Neural cell (in vitro differentiated cells): ENCODE measurements at regions not wholly inside any gene's neighbourhood (a gene's known extent, or its start where the extent isn't known, plus 50 kb on each side); places are given as distances from the start of the nearest gene placed in this dataset.

ENCODE experiments used
- H2AFZ ChIP-seq: fragments of 200-600, 300-800 bp; sonication (generic), shearing (Covaris generic); 2 replicates; pipeline ENCODE4 v1.6.0; 2014; ENCODE audit warnings: low read depth, mild to moderate bottlenecking, antibody characterized with exemption, low read length, moderate library complexity
- H3F3A ChIP-seq: fragments of 200-600 bp; shearing (Covaris generic); 2 replicates; pipeline ENCODE4 v1.6.1; 2016; ENCODE audit warnings: mild to moderate bottlenecking, moderate library complexity, mixed read lengths, antibody characterized with exemption, low read length; ENCODE audit not compliant: insufficient read depth, poor library complexity, severe bottlenecking
- H3K27ac ChIP-seq: fragments of 200-600, 300-800 bp; sonication (generic), shearing (Covaris generic); 2 replicates; pipeline ENCODE4 v1.5.1; 2014; ENCODE audit warnings: mild to moderate bottlenecking, low read length, moderate library complexity
- H3K27me3 ChIP-seq: fragments of 300-800, 200-600 bp; sonication (generic), shearing (Covaris generic); 2 replicates; pipeline ENCODE4 v1.6.0; 2014; ENCODE audit warnings: mild to moderate bottlenecking, low read depth, low read length, moderate library complexity; ENCODE audit not compliant: insufficient read depth
- H3K36me3 ChIP-seq: fragments of 300-800, 200-600 bp; sonication (generic), shearing (Covaris generic); 2 replicates; pipeline ENCODE4 v1.5.1; 2014; ENCODE audit warnings: mild to moderate bottlenecking, antibody characterized with exemption, low read length, moderate library complexity; ENCODE audit not compliant: insufficient read depth
- H3K4me2 ChIP-seq: fragments of 300-800, 200-600 bp; sonication (generic), shearing (Covaris generic); 2 replicates; pipeline ENCODE4 v1.6.0; 2014; ENCODE audit warnings: mild to moderate bottlenecking, low read length
- H3K4me3 ChIP-seq: fragments of 300-800, 200-600 bp; sonication (generic), shearing (Covaris generic); 2 replicates; pipeline ENCODE4 v1.5.1; 2014; ENCODE audit warnings: mild to moderate bottlenecking, low read length, moderate library complexity
- H3K79me2 ChIP-seq: fragments of 200-600 bp; shearing (Covaris generic); replicated peaks from 2 replicates; pipeline ENCODE4 v1.6.0; 2014; ENCODE audit warnings: mild to moderate bottlenecking, low read length, moderate library complexity; ENCODE audit not compliant: insufficient read depth
- H3K9ac ChIP-seq: fragments of 300-800, 200-600 bp; sonication (generic), shearing (Covaris generic); 2 replicates; pipeline ENCODE4 v1.6.1; 2016; ENCODE audit warnings: mild to moderate bottlenecking, low read length, mixed read lengths
- H3K9me2 ChIP-seq: fragments of 200-600 bp; shearing (Covaris generic); 2 replicates; pipeline ENCODE4 v1.6.1; 2016; ENCODE audit warnings: mild to moderate bottlenecking, low read length, mixed read lengths; ENCODE audit not compliant: insufficient read depth
- H3K9me3 ChIP-seq: fragments of 200-600, 300-800 bp; sonication (generic), shearing (Covaris generic); 2 replicates; pipeline ENCODE4 v1.6.1; 2016; ENCODE audit warnings: mild to moderate bottlenecking, mixed run types, low read length, moderate library complexity, mixed read lengths
- H4K20me1 ChIP-seq: fragments of 200-600 bp; shearing (Covaris generic); 2 replicates; pipeline ENCODE4 v1.6.1; 2016; ENCODE audit warnings: mild to moderate bottlenecking, mixed run types; ENCODE audit not compliant: insufficient read depth
- CTCF ChIP-seq: fragments of 450-650 bp; IDR thresholded peaks from 2 replicates; pipeline ENCODE4 v1.5.1; 2014; ENCODE audit warnings: antibody characterized with exemption, mild to moderate bottlenecking, moderate library complexity; ENCODE audit not compliant: poor library complexity, severe bottlenecking
- EP300 ChIP-seq: fragments of 450-650 bp; conservative IDR thresholded peaks from 2 replicates; pipeline ENCODE4 v1.6.1; 2014; ENCODE audit warnings: antibody characterized with exemption, mild to moderate bottlenecking, moderate library complexity; ENCODE audit not compliant: poor library complexity, severe bottlenecking
- EZH2 ChIP-seq: fragments of 200-600, 300-800 bp; shearing (Covaris generic), sonication (generic); IDR thresholded peaks from 2 replicates; pipeline ENCODE4 v1.6.1; 2014; ENCODE audit warnings: antibody characterized with exemption, low read length, borderline replicate concordance, mild to moderate bottlenecking; ENCODE audit not compliant: insufficient read depth, poor library complexity, severe bottlenecking
- MXI1 ChIP-seq: fragments of 450-650 bp; conservative IDR thresholded peaks from 2 replicates; pipeline ENCODE4 v1.6.1; 2014; ENCODE audit warnings: antibody characterized with exemption, mild to moderate bottlenecking; ENCODE audit not compliant: poor library complexity, severe bottlenecking
- POLR2AphosphoS5 ChIP-seq: IDR thresholded peaks from 2 replicates; pipeline ENCODE4 v1.6.1; 2012
- RAD21 ChIP-seq: fragments of 450-650 bp; conservative IDR thresholded peaks from 2 replicates; pipeline ENCODE4 v1.6.1; 2014; ENCODE audit warnings: antibody characterized with exemption, mild to moderate bottlenecking, moderate library complexity
- REST ChIP-seq: IDR thresholded peaks from 2 replicates; pipeline ENCODE4 v1.6.1; 2012; ENCODE audit warnings: borderline replicate concordance
- SMC3 ChIP-seq: fragments of 450-650 bp; conservative IDR thresholded peaks from 2 replicates; pipeline ENCODE4 v1.6.1; 2014; ENCODE audit warnings: antibody characterized with exemption, mild to moderate bottlenecking, moderate library complexity; ENCODE audit not compliant: poor library complexity
- TAF1 ChIP-seq: IDR thresholded peaks from 2 replicates; pipeline ENCODE4 v1.6.1; 2012; ENCODE audit warnings: low read depth

GRCh38 chr4:66091786-66092185 lies 421.5 kb upstream of the EPHA5 start:
- no peaks in the 10 kb centered on the region for H3F3A ChIP-seq
- H2AFZ ChIP-seq = no peak overlapping the region
- no peaks in the 10 kb centered on the region for H3K27me3 ChIP-seq
- no peaks in the 10 kb centered on the region for H3K9me3 ChIP-seq
- H4K20me1 ChIP-seq = no peaks in the 10 kb centered on the region
- no peak for TF ChIP-seq SMC3
- no peak for TF ChIP-seq REST
- no peak for TF ChIP-seq MXI1
- no peak for TF ChIP-seq RAD21
- TF ChIP-seq POLR2AphosphoS5 = no peak
- TF ChIP-seq EZH2 = no peak
- no peak for TF ChIP-seq EP300
- TF ChIP-seq TAF1 = no peak
- no peaks in the 10 kb centered on the region for H3K79me2 ChIP-seq
- no peak overlapping the region for H3K27ac ChIP-seq
- H3K4me3 ChIP-seq = no peak overlapping the region
- H3K9me2 ChIP-seq = no peaks in the 10 kb centered on the region
- no peak overlapping the region for H3K4me2 ChIP-seq
- no peak overlapping the region for H3K9ac ChIP-seq
- no peaks in the 10 kb centered on the region for H3K36me3 ChIP-seq

- Histone ChIP-seq H3K9me2 (no peaks in the 10 kb centered on the region), H3K9me3 (peaks cover 3% of the 10 kb centered on the region), H3K4me2 (no peak overlapping the region), H3K27me3 (no peaks in the 10 kb centered on the region), H3F3A (no peaks in the 10 kb centered on the region), H3K27ac (no peak overlapping the region), H3K4me3 (no peak overlapping the region), H3K36me3 (no peaks in the 10 kb centered on the region), H2AFZ (no peak overlapping the region), H4K20me1 (no peaks in the 10 kb centered on the region), H3K79me2 (no peaks in the 10 kb centered on the region), H3K9ac (no peak overlapping the region)
- TF ChIP-seq REST (no peak), POLR2AphosphoS5 (no peak), MXI1 (no peak)
Measured at GRCh38 chr4:66073961-66074360, 403.7 kb upstream of the EPHA5 start.

GRCh38 chr4:66071911-66072310 lies 401.6 kb upstream of the EPHA5 start:
- no peaks in the 10 kb centered on the region for H3F3A ChIP-seq
- H3K9me3 ChIP-seq = peaks cover 3% of the 10 kb centered on the region
- TF ChIP-seq TAF1 = no peak
- TF ChIP-seq CTCF = no peak
- no peak for TF ChIP-seq POLR2AphosphoS5
- TF ChIP-seq SMC3 = no peak
- TF ChIP-seq EP300 = no peak
- no peak for TF ChIP-seq EZH2
- no peak for TF ChIP-seq RAD21
- TF ChIP-seq MXI1 = no peak
- TF ChIP-seq REST = no peak
- H3K36me3 ChIP-seq = no peaks in the 10 kb centered on the region
- H3K9me2 ChIP-seq = no peaks in the 10 kb centered on the region
- no peaks in the 10 kb centered on the region for H3K27me3 ChIP-seq
- no peak overlapping the region for H3K4me2 ChIP-seq
- H4K20me1 ChIP-seq = no peaks in the 10 kb centered on the region
- no peak overlapping the region for H3K9ac ChIP-seq
- no peak overlapping the region for H2AFZ ChIP-seq
- H3K4me3 ChIP-seq = no peak overlapping the region
- H3K79me2 ChIP-seq = no peaks in the 10 kb centered on the region
- H3K27ac ChIP-seq = no peak overlapping the region
